ENCODE measurements at regions not wholly inside any gene's neighbourhood (a gene's known extent, or its start where the extent isn't known, plus 50 kb on each side); places are given as distances from the start of the nearest gene placed in this dataset.
"Not testable (repeated sequence)": the region's sequence is repeated elsewhere in the genome, so short reads cannot be mapped to it uniquely, and the experiment has no call there.

DNA sequence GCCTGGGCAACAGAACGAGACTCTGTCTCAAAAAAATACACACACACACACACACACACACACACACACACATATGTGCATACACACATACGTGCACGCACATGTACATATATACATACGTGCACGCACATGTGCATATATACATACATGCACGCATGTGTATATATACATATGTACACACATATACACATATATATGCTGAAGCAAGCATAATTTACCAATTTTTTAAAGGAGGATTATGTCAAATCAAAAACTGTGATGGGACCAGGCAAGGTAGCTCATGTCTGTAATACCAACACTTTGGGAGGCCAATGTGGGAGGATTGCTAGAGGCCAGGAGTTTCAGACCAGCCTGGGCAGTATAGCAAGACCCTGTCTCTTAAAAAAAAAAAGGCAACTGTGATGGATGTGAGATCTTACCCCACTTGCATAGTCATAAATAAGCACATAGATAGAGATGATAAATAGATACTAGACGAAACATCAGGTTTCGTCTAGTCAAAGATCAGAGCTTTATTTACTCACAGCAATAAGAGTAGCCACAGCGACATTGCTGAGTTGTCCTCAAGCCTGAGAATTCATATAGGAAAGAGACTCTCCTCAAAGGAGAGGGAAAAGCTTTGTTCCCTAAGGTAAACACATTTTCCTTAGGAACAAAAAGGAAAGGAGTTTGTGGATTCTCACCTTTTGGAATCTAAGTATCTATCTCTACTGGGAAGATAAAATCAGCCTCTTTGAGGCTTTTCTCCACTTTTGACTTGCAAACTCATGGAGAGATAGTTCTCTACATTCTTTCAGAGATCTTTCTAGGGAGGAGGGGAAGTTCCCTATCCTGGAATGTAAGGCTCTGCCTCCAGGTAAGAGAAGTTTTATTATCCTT is 74.7 kb upstream of the AMN1 start:
- H3K36me3 ChIP-seq: no peaks in the 10 kb centered on the region
- no peaks in the 10 kb centered on the region for H3K4me1 ChIP-seq
- H3K27ac ChIP-seq: no peak overlapping the region
- 92 to 93% methylated on average over 9 of the region's 9 CpGs for WGBS, 2 donors
- TF ChIP-seq, protein P1, sequence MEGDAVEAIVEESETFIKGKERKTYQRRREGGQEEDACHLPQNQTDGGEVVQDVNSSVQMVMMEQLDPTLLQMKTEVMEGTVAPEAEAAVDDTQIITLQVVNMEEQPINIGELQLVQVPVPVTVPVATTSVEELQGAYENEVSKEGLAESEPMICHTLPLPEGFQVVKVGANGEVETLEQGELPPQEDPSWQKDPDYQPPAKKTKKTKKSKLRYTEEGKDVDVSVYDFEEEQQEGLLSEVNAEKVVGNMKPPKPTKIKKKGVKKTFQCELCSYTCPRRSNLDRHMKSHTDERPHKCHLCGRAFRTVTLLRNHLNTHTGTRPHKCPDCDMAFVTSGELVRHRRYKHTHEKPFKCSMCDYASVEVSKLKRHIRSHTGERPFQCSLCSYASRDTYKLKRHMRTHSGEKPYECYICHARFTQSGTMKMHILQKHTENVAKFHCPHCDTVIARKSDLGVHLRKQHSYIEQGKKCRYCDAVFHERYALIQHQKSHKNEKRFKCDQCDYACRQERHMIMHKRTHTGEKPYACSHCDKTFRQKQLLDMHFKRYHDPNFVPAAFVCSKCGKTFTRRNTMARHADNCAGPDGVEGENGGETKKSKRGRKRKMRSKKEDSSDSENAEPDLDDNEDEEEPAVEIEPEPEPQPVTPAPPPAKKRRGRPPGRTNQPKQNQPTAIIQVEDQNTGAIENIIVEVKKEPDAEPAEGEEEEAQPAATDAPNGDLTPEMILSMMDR (IDR thresholded peaks at IDR 0.05): no peak
- TF ChIP-seq POLR2A (IDR thresholded peaks at IDR 0.05) (no peak), EP300 (IDR thresholded peaks at IDR 0.05) (no peak)
- no peak overlapping the region for H3K4me3 ChIP-seq
- DNase-seq (ENCODE audit: low spot score in 2 of 2): no peak
- H3K27me3 ChIP-seq: no peaks in the 10 kb centered on the region
- no peaks in the 10 kb centered on the region for H3K9me3 ChIP-seq

DNA sequence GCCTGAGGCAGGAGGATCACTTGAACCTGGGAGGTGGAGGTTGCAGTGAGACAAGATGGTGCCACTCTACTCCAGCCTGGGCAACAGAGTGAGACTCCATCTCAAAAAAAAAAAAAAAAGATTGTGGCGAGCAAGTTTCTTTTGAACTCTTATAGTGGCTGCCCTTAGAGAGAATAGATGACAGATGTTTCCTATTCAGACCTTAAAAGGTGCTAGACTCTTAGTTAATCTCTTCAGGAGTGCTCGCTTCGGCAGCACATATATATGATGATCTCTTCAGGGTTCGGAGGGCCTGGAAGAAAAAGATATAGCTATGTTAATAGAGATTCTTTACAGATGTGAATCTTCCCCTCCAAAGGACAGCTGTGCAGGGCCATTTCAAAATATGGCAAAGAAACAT is 73.1 kb upstream of the AMN1 start:
- Histone ChIP-seq H3K27me3 (no peaks in the 10 kb centered on the region), H3K4me1 (no peaks in the 10 kb centered on the region), H3K27ac (no peak overlapping the region), H3K36me3 (no peaks in the 10 kb centered on the region), H3K9me3 (no peaks in the 10 kb centered on the region), H3K4me3 (no peak overlapping the region)
- no peak for DNase-seq (ENCODE audit: low spot score in 2 of 2)
- 83 to 85% methylated on average over 4 of the region's 4 CpGs for WGBS, 2 donors
- TF ChIP-seq POLR2A (IDR thresholded peaks at IDR 0.05): no peak
- TF ChIP-seq, protein P1 (IDR thresholded peaks at IDR 0.05): no peak
- no peak for TF ChIP-seq EP300 (IDR thresholded peaks at IDR 0.05)

DNA sequence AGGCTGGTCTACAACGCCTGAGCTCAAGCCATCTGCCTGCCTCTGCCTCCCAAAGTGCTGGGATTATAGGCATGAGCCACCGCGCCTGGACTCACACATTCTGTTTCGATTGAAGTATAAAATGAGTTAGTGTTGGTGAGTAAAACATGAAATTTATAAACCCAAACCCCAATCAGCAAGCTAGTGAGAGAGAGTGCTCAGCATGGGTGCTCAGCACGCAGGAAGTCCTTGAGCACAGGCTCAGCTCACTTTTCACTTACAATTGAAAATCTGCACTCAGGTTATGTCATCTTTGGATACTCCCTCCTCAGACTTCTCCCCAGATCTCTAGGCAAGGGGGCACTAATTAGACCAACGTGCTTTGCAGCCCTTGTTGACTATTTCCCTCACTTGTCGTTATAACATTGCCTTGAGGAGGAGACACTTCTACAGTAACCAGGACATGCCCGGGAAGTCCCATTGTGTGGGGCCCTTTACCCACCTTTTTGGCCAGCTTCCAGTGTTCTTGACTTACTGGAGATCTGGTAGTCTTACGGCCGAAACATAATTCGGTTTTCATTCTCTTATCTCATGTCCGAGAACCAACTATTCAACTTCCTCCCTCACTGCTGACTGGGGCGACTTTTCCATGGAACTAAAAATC is 68.5 kb upstream of the AMN1 start:
- no peak for DNase-seq (ENCODE audit: low spot score in 2 of 2)
- Histone ChIP-seq H3K4me1 (no peaks in the 10 kb centered on the region), H3K4me3 (no peak overlapping the region), H3K27ac (no peak overlapping the region), H3K27me3 (no peaks in the 10 kb centered on the region), H3K36me3 (no peaks in the 10 kb centered on the region), H3K9me3 (no peaks in the 10 kb centered on the region)
- no peak for TF ChIP-seq EP300 (IDR thresholded peaks at IDR 0.05)
- TF ChIP-seq, protein P1 (IDR thresholded peaks at IDR 0.05): no peak
- TF ChIP-seq POLR2A (IDR thresholded peaks at IDR 0.05): no peak
- WGBS, 2 donors: 85% methylated on average over 13 of the region's 13 CpGs

DNA sequence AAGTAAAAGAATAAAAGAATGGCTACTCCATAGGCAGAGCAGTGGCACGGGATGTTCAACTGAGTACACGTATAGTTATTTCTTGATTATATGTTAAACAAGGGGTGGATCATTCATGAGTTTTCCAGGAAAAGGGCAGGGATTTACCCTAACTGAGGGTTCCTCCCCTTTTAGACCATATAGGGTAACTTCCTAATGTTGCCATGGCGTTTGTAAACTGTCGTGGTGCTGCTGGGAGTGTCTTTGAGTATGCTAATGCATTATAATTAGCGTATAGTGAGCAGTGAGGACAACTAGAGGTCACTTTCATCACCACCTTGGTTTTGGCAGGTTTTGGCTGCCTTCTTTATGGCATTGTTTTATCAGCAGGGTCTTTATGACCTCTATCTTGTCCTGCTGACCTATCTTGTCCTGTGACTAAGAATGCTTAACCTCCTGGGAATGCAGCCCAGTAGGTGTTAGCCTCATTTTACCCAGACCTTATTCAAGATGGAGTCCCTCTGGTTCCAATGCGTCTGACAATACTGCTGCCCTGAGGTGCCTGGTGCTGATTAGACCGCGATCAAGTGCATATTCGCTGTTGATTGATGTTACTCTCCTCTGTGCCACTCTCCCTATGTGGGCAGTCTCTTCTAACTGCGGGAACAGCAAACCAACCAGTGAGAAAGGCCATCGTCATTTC is 67.6 kb upstream of the AMN1 start:
- Histone ChIP-seq H3K27ac (no peak overlapping the region), H3K9me3 (no peaks in the 10 kb centered on the region), H3K36me3 (no peaks in the 10 kb centered on the region), H3K4me1 (no peaks in the 10 kb centered on the region), H3K27me3 (no peaks in the 10 kb centered on the region), H3K4me3 (no peak overlapping the region)
- DNase-seq (ENCODE audit: low spot score in 2 of 2): no peak
- TF ChIP-seq, protein P1 (IDR thresholded peaks at IDR 0.05): no peak
- TF ChIP-seq EP300 (IDR thresholded peaks at IDR 0.05) (no peak), POLR2A (IDR thresholded peaks at IDR 0.05) (no peak)
- 90 to 91% methylated on average over 11 of the region's 11 CpGs for WGBS, 2 donors

DNA sequence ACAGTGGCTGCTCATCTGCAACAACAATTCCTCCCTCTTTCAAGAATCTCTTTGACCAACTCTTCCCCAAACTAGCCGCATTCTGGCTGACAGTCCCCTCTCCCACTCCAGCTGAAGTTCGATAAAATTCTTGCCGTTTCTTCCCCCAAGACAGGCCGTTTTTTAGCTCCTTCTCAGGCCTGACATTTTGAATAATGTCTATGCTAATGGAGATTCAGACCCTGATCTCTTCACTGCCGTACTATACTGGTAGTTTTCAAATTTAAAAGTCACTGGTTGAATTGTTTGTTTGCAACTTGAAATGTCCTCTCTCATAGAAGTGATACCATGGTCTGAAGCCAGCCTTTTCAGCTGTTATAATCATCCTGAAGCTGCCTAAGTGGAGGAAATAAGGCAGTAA is 65.9 kb upstream of the AMN1 start:
- no peak for DNase-seq (ENCODE audit: low spot score in 2 of 2)
- no peaks in the 10 kb centered on the region for H3K27me3 ChIP-seq
- 60 to 63% methylated on average over 5 of the region's 5 CpGs for WGBS, 2 donors

DNA sequence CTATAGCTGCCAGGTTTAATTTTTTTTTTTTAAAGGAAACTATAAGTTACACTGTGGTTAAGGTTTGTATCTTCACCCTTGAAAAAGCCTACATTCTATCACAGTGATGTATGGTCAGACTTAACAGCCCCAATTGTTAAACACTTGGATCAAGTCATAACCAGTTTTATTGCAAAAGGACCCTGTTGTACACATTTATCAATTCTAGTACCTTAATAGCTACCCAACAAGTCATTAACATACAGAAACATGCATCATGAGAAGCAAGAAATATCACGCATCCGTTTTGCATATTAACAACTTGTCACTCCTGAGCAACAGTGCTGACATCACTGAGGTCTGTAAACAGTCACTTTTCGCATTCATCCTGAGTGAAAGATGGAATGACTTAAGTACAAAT is 62.4 kb upstream of the AMN1 start:
- DNase-seq (ENCODE audit: low spot score in 2 of 2); H3K4me3 ChIP-seq; H3K27me3 ChIP-seq; H3K4me1 ChIP-seq; H3K27ac ChIP-seq; H3K9me3 ChIP-seq; H3K36me3 ChIP-seq: not testable (repeated sequence)
- WGBS, 2 donors: 92 to 98% methylated on average over 3 of the region's 3 CpGs

More for the DNA sequence above, 65.9 kb upstream of the AMN1 start:
- Histone ChIP-seq H3K4me1 (no peaks in the 10 kb centered on the region), H3K27ac (no peak overlapping the region), H3K36me3 (no peaks in the 10 kb centered on the region), H3K9me3 (no peaks in the 10 kb centered on the region), H3K4me3 (no peak overlapping the region)
- TF ChIP-seq, protein P1 (IDR thresholded peaks at IDR 0.05): no peak
- no peak for TF ChIP-seq EP300 (IDR thresholded peaks at IDR 0.05)
- no peak for TF ChIP-seq POLR2A (IDR thresholded peaks at IDR 0.05)

All from tibial nerve (tissue), 4 donors.